HFF-Myc (cell line): ENCODE measurements at regions not wholly inside any gene's neighbourhood (a gene's known extent, or its start where the extent isn't known, plus 50 kb on each side); places are given as distances from the start of the nearest gene placed in this dataset.

Experiments used
- DNase-seq: peaks from one replicate; pipeline ENCODE4 v3.0.0-alpha.2; 2011; ENCODE audit warnings: low read depth; ENCODE audit errors: extremely low read depth
- H3K4me3 ChIP-seq: replicated peaks from 2 replicates; pipeline ENCODE4 v1.5.1; 2011; ENCODE audit warnings: low read depth, mild to moderate bottlenecking, control low read depth, low read length
- TF ChIP-seq, protein P1 (sequence below): IDR thresholded peaks from 2 replicates; pipeline ENCODE4 v1.5.1; 2012; ENCODE audit warnings: mild to moderate bottlenecking, low read depth, low read length, control low read depth; ENCODE audit errors: missing control alignments

DNA sequence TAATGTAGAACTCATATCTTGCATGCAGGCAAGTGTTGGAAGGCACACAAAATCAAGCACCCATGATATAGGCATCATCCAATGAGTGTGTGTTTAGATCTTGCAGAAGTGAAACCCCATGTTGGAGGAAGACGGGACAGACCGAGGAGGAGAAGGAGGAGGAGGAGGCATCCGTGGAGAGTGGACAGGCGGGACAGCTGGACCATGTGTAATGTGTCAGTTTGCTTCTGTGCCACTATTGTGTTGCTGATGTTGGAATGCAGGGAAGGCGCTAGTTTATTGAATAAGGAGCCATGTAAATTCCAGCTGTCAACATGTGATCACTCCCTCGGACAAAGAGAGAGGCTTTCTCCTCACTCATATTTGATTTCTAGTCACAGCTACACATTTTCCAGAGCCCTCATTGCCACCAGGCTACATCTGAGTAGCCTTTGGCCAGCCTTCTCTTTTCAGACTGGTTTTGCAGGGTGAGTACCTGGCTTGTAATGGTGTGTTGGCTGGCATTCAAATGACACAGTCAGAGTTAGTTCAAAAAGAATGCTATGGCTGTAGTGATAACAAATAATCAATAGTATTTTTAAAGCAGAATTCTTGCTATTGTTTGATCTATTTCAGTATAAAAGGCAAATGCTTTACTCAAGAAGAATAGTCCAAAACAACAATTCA is 1037.6 kb upstream of the NR2F2 start:
- no peak overlapping the region for H3K4me3 ChIP-seq
- no peak for DNase-seq
- TF ChIP-seq, protein P1, sequence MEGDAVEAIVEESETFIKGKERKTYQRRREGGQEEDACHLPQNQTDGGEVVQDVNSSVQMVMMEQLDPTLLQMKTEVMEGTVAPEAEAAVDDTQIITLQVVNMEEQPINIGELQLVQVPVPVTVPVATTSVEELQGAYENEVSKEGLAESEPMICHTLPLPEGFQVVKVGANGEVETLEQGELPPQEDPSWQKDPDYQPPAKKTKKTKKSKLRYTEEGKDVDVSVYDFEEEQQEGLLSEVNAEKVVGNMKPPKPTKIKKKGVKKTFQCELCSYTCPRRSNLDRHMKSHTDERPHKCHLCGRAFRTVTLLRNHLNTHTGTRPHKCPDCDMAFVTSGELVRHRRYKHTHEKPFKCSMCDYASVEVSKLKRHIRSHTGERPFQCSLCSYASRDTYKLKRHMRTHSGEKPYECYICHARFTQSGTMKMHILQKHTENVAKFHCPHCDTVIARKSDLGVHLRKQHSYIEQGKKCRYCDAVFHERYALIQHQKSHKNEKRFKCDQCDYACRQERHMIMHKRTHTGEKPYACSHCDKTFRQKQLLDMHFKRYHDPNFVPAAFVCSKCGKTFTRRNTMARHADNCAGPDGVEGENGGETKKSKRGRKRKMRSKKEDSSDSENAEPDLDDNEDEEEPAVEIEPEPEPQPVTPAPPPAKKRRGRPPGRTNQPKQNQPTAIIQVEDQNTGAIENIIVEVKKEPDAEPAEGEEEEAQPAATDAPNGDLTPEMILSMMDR = no peak

DNA sequence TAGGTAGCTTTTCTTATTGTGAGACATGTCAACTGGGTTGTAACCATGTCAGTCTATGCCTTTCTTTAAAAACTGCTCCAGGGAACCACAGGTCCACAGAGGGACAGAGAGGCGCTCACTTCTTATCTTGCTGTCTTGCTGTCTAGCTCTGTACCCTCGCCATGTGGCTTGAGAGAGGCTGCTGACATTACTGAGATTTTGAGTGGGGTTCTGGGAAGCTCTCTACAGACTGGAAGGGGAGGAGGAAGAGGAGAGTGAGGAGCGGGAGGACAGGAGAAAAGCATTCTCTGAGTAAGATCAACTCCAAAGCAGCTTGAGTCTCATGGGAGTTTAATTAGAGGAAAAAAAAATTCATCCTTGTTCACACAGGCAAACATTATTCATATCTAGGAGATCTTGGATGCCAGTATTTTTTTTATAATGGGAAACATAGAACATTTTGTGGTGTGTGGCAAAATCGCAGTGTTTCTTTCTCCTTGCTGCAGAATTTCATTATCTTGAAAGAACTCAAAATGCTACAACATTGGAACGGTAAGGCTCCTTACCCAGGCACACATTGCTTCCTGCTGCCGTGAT is 1037.0 kb upstream of the NR2F2 start:
- H3K4me3 ChIP-seq = no peak overlapping the region
- no peak for DNase-seq
- TF ChIP-seq, protein P1 = no peak

DNA sequence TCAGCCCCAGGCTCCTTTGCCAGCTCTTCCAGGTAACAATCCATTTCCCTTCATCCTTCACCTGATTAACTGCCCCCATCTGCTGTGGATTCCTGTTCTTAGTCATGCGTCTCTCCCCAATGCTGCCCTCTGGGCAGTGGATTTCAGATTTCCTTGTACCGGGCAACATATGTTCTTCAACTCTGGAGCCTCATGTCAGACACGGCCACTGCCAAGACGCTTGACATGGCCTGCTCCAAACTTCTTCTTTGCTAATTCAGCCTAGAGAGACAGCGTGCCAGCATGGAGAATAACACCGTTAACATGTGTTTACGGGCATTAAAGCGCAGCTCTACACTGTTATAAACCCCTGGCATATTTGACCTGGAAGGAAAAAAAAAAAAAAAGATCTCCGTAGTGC is 1035.1 kb upstream of the NR2F2 start:
- H3K4me3 ChIP-seq = no peak overlapping the region
- no peak for DNase-seq
- TF ChIP-seq, protein P1 = no peak

DNA sequence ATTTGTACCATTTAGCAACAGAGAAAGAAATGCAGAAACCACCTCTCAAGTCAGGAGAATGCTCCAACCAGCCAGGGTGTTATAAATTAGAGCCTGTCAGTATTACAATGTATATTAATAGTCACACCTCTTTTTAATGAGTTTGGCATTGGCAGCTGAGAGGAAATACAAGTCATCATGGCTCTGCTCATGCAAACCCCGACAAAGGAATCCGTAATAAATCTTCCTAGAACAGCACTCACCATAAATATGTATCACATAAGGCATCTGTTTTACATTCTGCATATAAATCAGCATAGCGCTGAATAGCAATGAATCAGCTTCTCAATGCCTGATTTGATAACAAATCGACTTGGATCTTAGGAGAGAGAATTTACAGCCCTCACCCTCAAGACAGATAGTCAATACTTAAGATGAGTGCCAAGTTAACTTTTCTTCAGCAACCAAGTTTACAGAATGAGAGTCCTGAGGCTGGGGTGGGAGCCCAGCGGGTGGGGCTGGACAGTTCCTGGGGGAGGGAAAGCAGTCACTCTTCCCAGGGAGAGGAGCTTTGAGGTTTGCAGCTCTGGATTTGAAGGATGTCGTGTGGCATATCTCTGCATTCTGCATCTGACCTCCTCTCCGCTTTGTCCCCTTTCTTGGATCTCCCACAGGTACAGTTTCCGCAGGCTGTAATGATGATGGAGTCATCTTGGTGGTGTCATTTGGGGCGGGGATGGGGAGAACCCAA is 1034.4 kb upstream of the NR2F2 start:
- no peak for DNase-seq
- TF ChIP-seq, protein P1 = no peak

DNA sequence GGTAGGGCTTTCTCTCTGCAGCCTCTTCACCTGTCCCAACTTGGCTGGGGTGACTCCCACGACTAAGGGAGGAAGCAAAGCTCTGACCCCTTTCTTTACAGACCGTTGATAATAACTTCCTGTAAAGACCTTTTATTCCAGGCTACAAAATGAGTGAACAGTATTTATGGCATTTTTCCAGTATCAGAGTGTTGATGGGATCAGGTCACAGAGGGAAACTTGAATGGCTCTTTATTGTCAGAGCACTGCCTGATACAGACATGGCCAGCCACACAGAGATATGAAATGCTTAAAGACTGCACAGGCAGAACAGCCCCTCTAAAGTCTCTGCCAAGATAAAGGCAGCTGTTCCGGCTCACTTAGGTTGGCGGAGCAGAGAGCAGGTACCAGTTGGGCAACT is 1033.9 kb upstream of the NR2F2 start:
- TF ChIP-seq, protein P1 = no peak
- DNase-seq = no peak
- no peak overlapping the region for H3K4me3 ChIP-seq

More for the DNA sequence above, 1034.4 kb upstream of the NR2F2 start:
- no peak overlapping the region for H3K4me3 ChIP-seq

DNA sequence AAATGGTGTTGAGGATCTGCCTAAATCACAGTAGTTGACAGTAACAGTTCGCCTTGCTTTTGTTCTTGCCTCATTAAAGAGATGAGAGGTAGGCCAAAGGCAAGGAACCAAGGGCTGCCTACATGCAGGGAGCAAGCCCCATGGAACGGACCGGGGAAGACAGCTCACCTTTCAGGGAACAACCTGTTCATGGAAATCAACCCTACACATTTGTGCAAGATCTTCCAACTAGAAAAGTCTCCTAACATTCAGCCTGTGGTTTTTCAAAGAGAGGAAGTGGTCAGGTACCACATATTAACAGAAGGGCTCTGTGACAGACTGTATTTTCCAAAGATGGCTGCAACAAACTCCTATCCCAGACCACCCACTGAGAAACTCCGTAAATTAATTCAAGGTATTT is 1031.8 kb upstream of the NR2F2 start:
- H3K4me3 ChIP-seq = no peak overlapping the region
- no peak for DNase-seq
- TF ChIP-seq, protein P1 = no peak
